Right cardiac atrium (tissue), 5 donors: ENCODE measurements at regions not wholly inside any gene's neighbourhood (a gene's known extent, or its start where the extent isn't known, plus 50 kb on each side); places are given as distances from the start of the nearest gene placed in this dataset.

Source experiments
- ATAC-seq, 2 donors: fragments of 200-7000 bp; cut with Tn5 transposase; one replicate each; pipeline versions ENCODE4 v1.8.0 to v1.9.1; 2020; ENCODE audit warnings: moderate library complexity in 2 of 2, mild to moderate bottlenecking in 1 of 2
- DNase-seq, 3 donors: peaks; one replicate each; pipeline ENCODE4 v3.0.0-alpha.2; 2020
- H3K27ac ChIP-seq: one replicate; pipeline ENCODE4 v1.5.1; 2013; ENCODE audit warnings: mild to moderate bottlenecking, low read length, control low read depth, moderate library complexity
- H3K27me3 ChIP-seq: one replicate; pipeline ENCODE4 v1.6.1; 2013; ENCODE audit not compliant: control insufficient read depth, insufficient read depth
- H3K4me1 ChIP-seq: one replicate; pipeline ENCODE4 v1.6.1; 2013; ENCODE audit warnings: low read length; ENCODE audit not compliant: control insufficient read depth, insufficient read depth
- H3K4me3 ChIP-seq: one replicate; pipeline ENCODE4 v1.5.1; 2013; ENCODE audit warnings: low read length, control low read depth
- H3K9me3 ChIP-seq: one replicate; pipeline ENCODE4 v1.6.1; 2013; ENCODE audit warnings: low read length; ENCODE audit not compliant: control insufficient read depth
- WGBS: extraction: QIAGEN DNeasy Blood & Tissue Kit; methylation state at CpG from one replicate; pipeline ENCODE4 v1.1.7; 2013; 5-methylcytosine and 5-hydroxymethylcytosine counted together
- intact Hi-C, 4 donors: fragments of 100-400 bp; cut with DNase I; formaldehyde crosslinking; loops; one replicate each; pipeline versions ENCODE4 v1.11.0 to v1.14.0; 2022 to 2023
- donor health status: healthy with polysubstance abuse.
- donor health status: DM: no; HTN: yes; CAD: no.
- donor health status: DM: no; HTN: no; CAD: no.
- donor health status: DM: no; HTN: yes; CAD: no; lungs with severe emphysema.
- donor health status: DM: yes; HTN: yes; CAD: no.

- 56% methylated on average over 6 of the region's 6 CpGs for WGBS
- Histone ChIP-seq H3K9me3 (no peaks in the 10 kb centered on the region), H3K27me3 (no peaks in the 10 kb centered on the region), H3K4me1 (peaks cover 4% of the 10 kb centered on the region), H3K4me3 (no peak overlapping the region), H3K27ac (no peak overlapping the region)
- DNase-seq (no peak), ATAC-seq (no peak)
- intact Hi-C loops, result no loop called here
These were observed 438.7 kb upstream of the JARID2 start for GRCh38 chr6:14807130-14807529.

- WGBS, result 95% methylated on average over 7 of the region's 7 CpGs
- ATAC-seq, result no peak
- H3K27ac ChIP-seq, result no peak overlapping the region
- intact Hi-C loops, result no loop called here
- H3K4me1 ChIP-seq, result peaks cover 4% of the 10 kb centered on the region
- no peak overlapping the region for H3K4me3 ChIP-seq
- no peak for DNase-seq
- H3K9me3 ChIP-seq, result no peaks in the 10 kb centered on the region
- H3K27me3 ChIP-seq, result no peaks in the 10 kb centered on the region
These were observed 437.9 kb upstream of the JARID2 start for GRCh38 chr6:14807971-14808370.

- intact Hi-C loops, result no loop called here
- H3K27me3 ChIP-seq, result no peaks in the 10 kb centered on the region
- ATAC-seq (no peak), DNase-seq (no peak)
- no peaks in the 10 kb centered on the region for H3K9me3 ChIP-seq
- 87% methylated on average over 6 of the region's 6 CpGs for WGBS
- H3K4me3 ChIP-seq, result no peak overlapping the region
- no peak overlapping the region for H3K27ac ChIP-seq
- H3K4me1 ChIP-seq, result peaks cover 1% of the 10 kb centered on the region
These were observed 435.8 kb upstream of the JARID2 start for GRCh38 chr6:14810021-14810420.

GRCh38 chr6:14811775-14812428, 434.0 kb upstream of the JARID2 start:
- no peak for DNase-seq
- no peak overlapping the region for H3K4me3 ChIP-seq
- H3K27ac ChIP-seq, result no peak overlapping the region
- ATAC-seq, result peak; percentile 43 to 46
- H3K4me1 ChIP-seq, result no peaks in the 10 kb centered on the region
- H3K27me3 ChIP-seq, result no peaks in the 10 kb centered on the region
- intact Hi-C loops, result no loop called here
- WGBS, result 65% methylated on average over 7 of the region's 7 CpGs
- no peaks in the 10 kb centered on the region for H3K9me3 ChIP-seq

- ATAC-seq (no peak), DNase-seq (no peak)
- peaks cover 1% of the 10 kb centered on the region for H3K4me1 ChIP-seq
- no peaks in the 10 kb centered on the region for H3K27me3 ChIP-seq
- no peaks in the 10 kb centered on the region for H3K9me3 ChIP-seq
- no peak overlapping the region for H3K27ac ChIP-seq
- 87% methylated on average over 2 of the region's 2 CpGs for WGBS
- intact Hi-C loops, result no loop called here
- H3K4me3 ChIP-seq, result no peak overlapping the region
These were observed 431.9 kb upstream of the JARID2 start for GRCh38 chr6:14814016-14814415.

- ATAC-seq, result no peak
- H3K27me3 ChIP-seq, result no peaks in the 10 kb centered on the region
- H3K4me3 ChIP-seq, result no peak overlapping the region
- no peaks in the 10 kb centered on the region for H3K9me3 ChIP-seq
- intact Hi-C loops, result no loop called here
- WGBS, result 63% methylated on average over 12 of the region's 12 CpGs
- peaks cover 2% of the 10 kb centered on the region for H3K4me1 ChIP-seq
- no peak for DNase-seq
- H3K27ac ChIP-seq, result no peak overlapping the region
These were observed 429.6 kb upstream of the JARID2 start for GRCh38 chr6:14816116-14816859.

- Histone ChIP-seq H3K4me3 (no peak overlapping the region), H3K27ac (no peak overlapping the region), H3K4me1 (peaks cover 2% of the 10 kb centered on the region), H3K9me3 (no peaks in the 10 kb centered on the region), H3K27me3 (no peaks in the 10 kb centered on the region)
- DNase-seq (no peak), ATAC-seq (no peak)
- intact Hi-C loops, result no loop called here
- 76% methylated on average over 5 of the region's 5 CpGs for WGBS
These were observed 428.8 kb upstream of the JARID2 start for GRCh38 chr6:14817074-14817473.

GRCh38 chr6:14818422-14818884, 427.4 kb upstream of the JARID2 start:
- peak; percentile 29 to 62 (median 58) for DNase-seq
- no peaks in the 10 kb centered on the region for H3K27me3 ChIP-seq
- H3K4me1 ChIP-seq, result peaks cover 2% of the 10 kb centered on the region
- intact Hi-C loops, result no loop called here
- H3K9me3 ChIP-seq, result no peaks in the 10 kb centered on the region
- ATAC-seq, result peak; percentile 71 to 78
- no peak overlapping the region for H3K27ac ChIP-seq
- 58% methylated on average over 10 of the region's 10 CpGs for WGBS
- H3K4me3 ChIP-seq, result no peak overlapping the region

- Histone ChIP-seq H3K4me3 (no peak overlapping the region), H3K27ac (no peak overlapping the region), H3K27me3 (no peaks in the 10 kb centered on the region), H3K4me1 (peaks cover 6% of the 10 kb centered on the region), H3K9me3 (no peaks in the 10 kb centered on the region)
- intact Hi-C loops, result no loop called here
- DNase-seq (no peak), ATAC-seq (no peak)
- 87% methylated on average over 4 of the region's 4 CpGs for WGBS
These were observed 426.9 kb upstream of the JARID2 start for GRCh38 chr6:14819001-14819400.

GRCh38 chr6:14819840-14820420, 425.9 kb upstream of the JARID2 start:
- Histone ChIP-seq H3K27ac (no peak overlapping the region), H3K4me1 (peaks cover 10% of the 10 kb centered on the region), H3K4me3 (no peak overlapping the region), H3K9me3 (no peaks in the 10 kb centered on the region), H3K27me3 (no peaks in the 10 kb centered on the region)
- intact Hi-C loops, result no loop called here
- WGBS, result 94% methylated on average over 12 of the region's 12 CpGs
- no peak for DNase-seq
- ATAC-seq, result no peak

- Histone ChIP-seq H3K27ac (no peak overlapping the region), H3K27me3 (no peaks in the 10 kb centered on the region), H3K4me1 (peaks cover 10% of the 10 kb centered on the region), H3K9me3 (no peaks in the 10 kb centered on the region), H3K4me3 (no peak overlapping the region)
- no peak for ATAC-seq
- intact Hi-C loops, result no loop called here
- no peak for DNase-seq
- WGBS, result 68% methylated on average over 4 of the region's 4 CpGs
These were observed 423.8 kb upstream of the JARID2 start for GRCh38 chr6:14822012-14822553.
